Cardiac fibroblast (primary cell): ENCODE measurements at regions not wholly inside any gene's neighbourhood (a gene's known extent, or its start where the extent isn't known, plus 50 kb on each side); places are given as distances from the start of the nearest gene placed in this dataset.

Experiments used
- DNase-seq, 2 donors: peaks; one replicate each; pipeline versions ENCODE4 v3.0.0 to v3.0.0-alpha.2; 2010; ENCODE audit warnings: low read depth in 2 of 2
- H3K4me3 ChIP-seq, 2 donors: replicated peaks in 1 of 2; 1 replicate in 1 of 2; 2 replicates in 1 of 2; pipeline ENCODE4 v1.5.1; 2011; ENCODE audit warnings: low read depth in 2 of 2, low read length in 2 of 2, mild to moderate bottlenecking in 2 of 2, moderate library complexity in 1 of 2
- TF ChIP-seq, protein P1 (sequence below): IDR thresholded peaks from one replicate; pipeline ENCODE4 v1.5.1; 2011; ENCODE audit warnings: low read depth, mild to moderate bottlenecking, low read length, inconsistent platforms

DNA sequence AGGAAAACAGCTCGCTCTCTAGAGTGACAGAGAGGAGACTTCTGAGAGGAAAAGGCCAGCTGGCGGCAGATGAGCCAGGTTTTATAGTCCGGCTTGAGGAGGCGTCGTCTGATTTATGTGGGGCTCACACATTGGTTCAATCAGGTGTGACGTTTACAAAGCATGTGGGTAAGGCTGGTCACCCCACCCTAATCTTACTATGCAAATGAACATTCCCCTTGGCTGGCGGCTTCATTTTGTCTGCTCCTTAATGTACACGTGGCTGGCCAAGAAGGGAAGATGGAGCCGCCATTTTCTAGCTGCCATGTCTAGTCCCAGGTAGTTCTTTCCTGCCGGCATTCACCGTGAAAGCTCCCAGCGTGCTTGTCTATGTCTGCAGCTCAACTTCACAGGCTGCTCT lies 299.1 kb upstream of the SPRED2 start:
- no peak for DNase-seq
- H3K4me3 ChIP-seq, result no peak overlapping the region
- TF ChIP-seq, protein P1, sequence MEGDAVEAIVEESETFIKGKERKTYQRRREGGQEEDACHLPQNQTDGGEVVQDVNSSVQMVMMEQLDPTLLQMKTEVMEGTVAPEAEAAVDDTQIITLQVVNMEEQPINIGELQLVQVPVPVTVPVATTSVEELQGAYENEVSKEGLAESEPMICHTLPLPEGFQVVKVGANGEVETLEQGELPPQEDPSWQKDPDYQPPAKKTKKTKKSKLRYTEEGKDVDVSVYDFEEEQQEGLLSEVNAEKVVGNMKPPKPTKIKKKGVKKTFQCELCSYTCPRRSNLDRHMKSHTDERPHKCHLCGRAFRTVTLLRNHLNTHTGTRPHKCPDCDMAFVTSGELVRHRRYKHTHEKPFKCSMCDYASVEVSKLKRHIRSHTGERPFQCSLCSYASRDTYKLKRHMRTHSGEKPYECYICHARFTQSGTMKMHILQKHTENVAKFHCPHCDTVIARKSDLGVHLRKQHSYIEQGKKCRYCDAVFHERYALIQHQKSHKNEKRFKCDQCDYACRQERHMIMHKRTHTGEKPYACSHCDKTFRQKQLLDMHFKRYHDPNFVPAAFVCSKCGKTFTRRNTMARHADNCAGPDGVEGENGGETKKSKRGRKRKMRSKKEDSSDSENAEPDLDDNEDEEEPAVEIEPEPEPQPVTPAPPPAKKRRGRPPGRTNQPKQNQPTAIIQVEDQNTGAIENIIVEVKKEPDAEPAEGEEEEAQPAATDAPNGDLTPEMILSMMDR, result no peak

DNA sequence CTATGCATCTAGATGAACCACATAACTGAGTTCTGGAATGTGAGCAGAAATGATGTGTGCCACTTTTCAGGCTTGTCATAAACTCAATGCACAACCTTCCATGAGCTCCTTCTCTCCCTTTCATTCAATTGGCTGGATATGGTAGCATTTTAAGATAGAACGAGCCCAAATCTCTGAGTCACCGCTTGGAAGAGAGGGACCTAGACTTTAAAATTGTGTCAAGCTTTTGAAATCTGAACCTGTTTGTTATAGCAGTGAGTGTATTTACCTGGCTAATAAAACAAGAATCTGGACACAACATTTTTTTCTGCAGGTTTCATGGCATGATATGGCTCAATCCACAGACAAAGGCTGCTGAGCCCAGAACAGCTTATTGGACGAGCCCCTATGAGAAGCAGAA lies 297.8 kb upstream of the SPRED2 start:
- no peak overlapping the region for H3K4me3 ChIP-seq
- no peak for DNase-seq
- TF ChIP-seq, protein P1, result no peak

DNA sequence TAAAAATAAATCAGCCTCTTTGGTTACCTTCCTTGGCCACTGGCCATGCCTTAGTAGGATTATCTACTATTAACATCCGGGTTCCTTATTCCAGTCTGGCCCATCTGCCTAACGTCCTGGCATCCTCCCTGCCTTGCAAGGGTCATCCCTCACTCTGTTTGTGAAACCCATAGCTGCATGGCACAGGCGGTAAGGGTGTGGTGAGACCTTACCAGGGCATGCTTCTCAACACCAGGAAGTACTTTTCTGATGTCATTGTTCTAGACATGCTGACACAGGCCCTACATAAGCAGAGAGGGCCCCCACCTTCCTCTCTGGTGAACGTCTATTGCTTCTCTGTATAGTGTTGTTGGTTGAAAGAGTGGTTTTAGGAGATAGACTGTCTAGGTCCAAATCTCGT lies 296.8 kb upstream of the SPRED2 start:
- TF ChIP-seq, protein P1, result no peak
- no peak for DNase-seq
- no peak overlapping the region for H3K4me3 ChIP-seq

GRCh38 chr2:65728477-65729180 lies 296.2 kb upstream of the SPRED2 start:
- TF ChIP-seq, protein P1, result no peak
- DNase-seq, result no peak
- no peak overlapping the region for H3K4me3 ChIP-seq

DNA sequence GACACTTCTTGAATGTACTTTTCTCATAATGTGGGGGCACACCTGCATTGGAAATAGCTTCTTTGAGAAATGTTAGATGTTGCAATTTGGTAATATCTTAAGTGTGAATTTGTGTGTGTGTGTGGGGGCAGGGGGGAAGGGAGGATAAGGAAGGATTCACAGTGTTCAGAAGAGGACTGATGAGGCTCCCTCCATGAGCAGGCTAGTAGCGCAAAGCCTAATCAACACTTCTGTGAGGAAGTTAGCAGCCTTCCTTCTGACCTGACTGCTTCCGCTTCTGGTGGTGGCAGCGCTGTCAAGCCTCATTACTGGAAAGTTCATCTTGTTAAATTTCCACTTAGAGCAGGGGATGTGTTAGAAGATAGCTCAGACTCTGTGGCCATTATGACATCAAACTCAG lies 295.4 kb upstream of the SPRED2 start:
- H3K4me3 ChIP-seq, result no peak overlapping the region
- TF ChIP-seq, protein P1, result no peak
- no peak for DNase-seq

DNA sequence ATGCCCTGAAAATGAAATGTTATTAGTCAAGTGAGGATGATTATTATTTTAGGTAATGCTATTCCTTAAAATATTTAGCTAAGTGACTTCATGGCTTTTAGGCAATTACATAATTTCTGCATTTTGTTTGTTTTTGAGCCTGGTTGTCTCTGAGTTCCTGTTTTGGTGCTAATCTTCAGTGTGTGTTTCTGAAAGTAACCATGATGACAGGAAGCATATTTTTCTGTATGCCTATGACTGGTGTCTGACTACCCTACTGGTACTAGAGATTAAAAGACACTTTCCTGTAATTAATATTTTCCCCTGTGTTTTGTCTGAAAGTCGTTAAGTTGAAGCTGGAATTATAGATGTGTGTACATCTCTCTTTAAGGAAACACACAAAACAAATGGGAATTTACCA lies 295.0 kb upstream of the SPRED2 start:
- TF ChIP-seq, protein P1, result no peak

GRCh38 chr2:65724752-65725151 lies 292.4 kb upstream of the SPRED2 start:
- no peak overlapping the region for H3K4me3 ChIP-seq
- DNase-seq, result no peak
- TF ChIP-seq, protein P1, result no peak

More for the DNA sequence above, 295.0 kb upstream of the SPRED2 start:
- no peak for DNase-seq
- H3K4me3 ChIP-seq, result no peak overlapping the region
